Stimulated activated CD8-positive, alpha-beta memory T cell treated with anti-CD3 and anti-CD28 coated beads, Interleukin-15, amount 100 ng/mL, for 48 hours (primary cell): ENCODE measurements at regions not wholly inside any gene's neighbourhood (a gene's known extent, or its start where the extent isn't known, plus 50 kb on each side); places are given as distances from the start of the nearest gene placed in this dataset.

Experiments used
- DNase-seq, 2 donors: peaks; one replicate each; pipeline ENCODE4 v3.0.0-alpha.2; 2020; ENCODE audit warnings: low read depth in 2 of 2

- no peak for DNase-seq
Measured at GRCh38 chr13:76519685-76520084, 366.5 kb downstream of the KCTD12 start.

GRCh38 chr13:76516586-76516985 is 369.6 kb downstream of the KCTD12 start:
- no peak for DNase-seq

- DNase-seq = no peak
Measured at GRCh38 chr13:76516013-76516412, 370.2 kb downstream of the KCTD12 start.

DNA sequence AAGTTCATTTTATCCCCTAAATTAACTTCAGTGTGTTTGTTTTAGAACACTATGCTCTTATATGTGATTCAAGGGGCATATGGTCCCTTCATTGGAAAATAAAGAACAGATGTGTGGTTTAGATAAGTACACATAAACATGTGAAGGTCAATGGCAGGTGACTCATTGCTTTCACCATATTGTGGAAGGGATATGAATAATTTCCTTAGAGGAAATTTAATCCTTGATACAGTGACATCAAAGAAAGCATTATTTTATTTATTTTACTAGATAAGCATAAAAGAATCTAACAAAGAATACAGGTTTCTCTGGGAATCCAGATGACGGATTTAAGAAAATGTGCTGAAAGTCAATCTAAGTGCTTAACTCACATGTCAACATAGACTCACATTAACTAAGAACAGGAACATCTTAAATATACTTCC is 373.5 kb downstream of the KCTD12 start:
- DNase-seq = no peak

DNA sequence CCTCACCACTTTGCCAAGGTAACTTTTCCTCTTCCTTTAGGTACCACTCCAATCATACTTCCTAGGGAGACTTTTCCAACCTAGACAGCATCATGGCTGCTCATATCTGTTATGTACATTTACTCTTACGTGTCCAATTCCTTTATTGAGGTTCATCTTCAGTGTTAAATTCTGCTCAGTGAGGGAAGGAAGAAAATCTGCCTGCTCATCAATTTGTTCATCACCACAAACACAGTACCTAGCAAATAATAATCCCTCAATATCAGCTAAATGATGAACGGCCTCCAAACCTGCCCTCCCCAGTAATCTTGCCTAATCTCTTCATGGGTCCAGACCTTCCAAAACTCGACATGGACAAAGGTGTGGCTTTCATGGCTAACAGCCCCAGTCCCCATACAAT is 380.8 kb downstream of the KCTD12 start:
- DNase-seq = no peak

DNA sequence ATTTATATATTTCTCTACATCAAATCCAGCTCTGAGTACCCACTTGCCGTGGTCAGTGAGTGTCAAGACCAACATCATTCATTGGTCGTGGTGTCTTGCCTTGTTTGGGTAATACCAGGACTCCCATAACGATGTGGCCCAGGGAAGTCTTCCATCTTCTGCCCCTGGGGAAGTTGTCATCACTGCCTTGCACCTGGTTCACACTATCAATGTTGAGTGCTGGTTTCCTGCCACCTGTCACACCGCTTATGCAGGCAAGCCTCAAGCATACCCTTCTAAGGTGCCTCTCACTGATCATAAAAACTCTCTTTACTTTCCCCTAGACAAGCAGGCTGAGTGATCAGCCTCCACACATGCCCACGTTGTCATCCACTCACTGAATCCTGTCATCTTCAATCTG is 382.4 kb downstream of the KCTD12 start:
- no peak for DNase-seq

- no peak for DNase-seq
Measured at GRCh38 chr13:76503291-76503690, 382.9 kb downstream of the KCTD12 start.

- DNase-seq = no peak
Measured at GRCh38 chr13:76500894-76501293, 385.3 kb downstream of the KCTD12 start.

- DNase-seq = no peak
Measured at GRCh38 chr13:76499891-76500290, 386.3 kb downstream of the KCTD12 start.

DNA sequence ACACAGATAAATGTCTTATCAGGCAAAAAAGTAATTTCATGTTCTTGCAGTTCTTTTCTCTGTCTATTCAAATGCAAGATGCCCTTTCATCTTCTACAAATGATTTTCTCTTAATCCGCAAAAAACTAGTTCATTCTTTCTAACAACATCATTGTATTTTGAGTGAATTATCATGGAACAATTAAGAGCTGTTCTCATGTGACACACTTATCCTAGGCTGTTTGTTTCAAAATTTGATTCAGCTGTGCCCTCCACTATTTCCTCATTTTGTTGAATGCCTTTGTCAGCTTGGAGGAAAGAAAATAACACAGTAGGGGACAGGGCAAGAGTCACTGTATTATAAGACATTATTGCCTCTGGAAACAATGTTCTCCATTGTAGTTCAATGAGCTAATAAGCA is 396.9 kb downstream of the KCTD12 start:
- no peak for DNase-seq

DNA sequence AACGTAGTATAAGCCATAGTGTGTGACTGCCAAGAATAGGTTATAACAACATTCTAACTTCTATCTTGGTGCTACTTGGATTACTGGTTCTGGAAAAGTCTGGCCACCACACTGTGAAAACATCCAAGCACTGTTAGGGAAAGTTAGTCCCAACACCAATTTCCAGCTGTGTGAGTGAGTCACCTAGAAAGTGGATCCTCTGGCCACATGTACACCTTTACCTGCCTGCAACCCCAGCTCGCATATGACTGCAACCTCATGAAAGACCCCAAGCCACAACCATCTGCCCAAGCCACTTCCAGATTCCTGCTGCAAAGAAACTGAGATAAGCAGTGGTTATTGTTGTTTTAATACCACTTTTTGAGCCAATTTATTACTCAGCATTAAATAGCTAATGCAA is 404.5 kb downstream of the KCTD12 start:
- no peak for DNase-seq

DNA sequence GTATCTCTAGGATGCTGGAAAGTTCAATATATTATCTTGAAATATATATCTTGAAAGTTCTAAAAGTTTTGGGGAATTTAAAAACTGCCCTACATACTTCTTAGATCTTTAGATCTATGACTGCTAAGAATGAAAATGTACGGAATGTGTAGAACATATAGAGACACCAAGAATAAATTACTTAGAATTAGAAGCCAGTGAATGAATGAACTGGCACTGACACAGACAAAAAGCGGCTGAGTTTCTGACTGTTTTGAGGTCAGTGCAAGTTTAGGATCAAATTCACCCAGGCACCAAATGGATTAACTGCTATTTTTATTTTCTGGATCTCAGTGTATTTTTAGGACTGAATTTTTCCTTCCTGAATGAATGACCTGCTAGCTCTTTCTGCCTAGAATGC is 411.2 kb downstream of the KCTD12 start:
- no peak for DNase-seq

DNA sequence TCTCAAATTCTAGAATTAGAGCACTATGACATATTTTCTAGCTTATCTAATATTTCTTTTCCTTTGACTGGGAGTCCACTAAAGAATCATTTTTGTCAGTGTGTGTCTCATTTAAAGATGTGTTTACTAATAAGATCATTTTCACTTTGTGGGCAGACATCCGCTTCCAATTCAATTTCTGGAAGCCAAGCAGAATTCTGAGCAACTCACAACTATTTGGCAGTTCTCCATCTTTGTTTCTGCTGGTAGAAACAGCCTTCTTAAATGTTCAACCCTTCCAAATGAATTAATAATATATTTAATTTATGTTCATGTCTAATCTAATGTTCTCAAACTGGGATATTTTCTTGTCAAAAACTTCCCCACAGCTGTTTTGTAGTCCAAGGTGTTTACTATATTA is 411.8 kb downstream of the KCTD12 start:
- DNase-seq = no peak

DNA sequence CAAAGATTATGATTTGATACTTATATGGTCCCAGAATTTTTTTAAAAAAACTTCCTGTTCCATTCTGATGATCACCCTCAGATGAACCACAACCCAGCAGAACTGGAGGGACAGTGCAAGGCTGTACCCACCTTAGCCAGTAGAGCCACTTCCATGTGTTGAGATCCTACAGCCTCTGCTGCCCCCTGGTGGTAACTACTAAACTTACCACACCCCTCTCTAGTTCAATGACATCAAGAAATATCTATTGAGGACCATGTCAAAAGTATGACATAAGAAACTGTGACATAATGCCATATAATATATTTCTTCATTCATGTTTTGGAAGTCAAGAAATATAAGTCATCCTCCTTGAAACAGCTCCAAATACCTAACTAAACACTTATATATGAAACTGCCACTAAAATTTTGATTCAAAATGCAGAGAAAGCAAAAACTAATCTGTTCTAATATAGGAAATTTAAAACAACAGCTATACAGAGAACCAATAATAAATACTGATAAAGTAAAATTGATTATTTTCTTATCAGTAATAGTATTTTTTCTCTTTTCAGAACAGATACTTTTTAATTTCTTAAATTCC is 412.6 kb downstream of the KCTD12 start:
- peak; percentile 40 to 44 for DNase-seq

- no peak for DNase-seq
Measured at GRCh38 chr13:76472916-76473315, 413.3 kb downstream of the KCTD12 start.

- no peak for DNase-seq
Measured at GRCh38 chr13:76471486-76471885, 414.7 kb downstream of the KCTD12 start.

- DNase-seq = no peak
Measured at GRCh38 chr13:76470991-76471390, 415.2 kb downstream of the KCTD12 start.

GRCh38 chr13:76466043-76466442 is 420.2 kb downstream of the KCTD12 start:
- DNase-seq = no peak

DNA sequence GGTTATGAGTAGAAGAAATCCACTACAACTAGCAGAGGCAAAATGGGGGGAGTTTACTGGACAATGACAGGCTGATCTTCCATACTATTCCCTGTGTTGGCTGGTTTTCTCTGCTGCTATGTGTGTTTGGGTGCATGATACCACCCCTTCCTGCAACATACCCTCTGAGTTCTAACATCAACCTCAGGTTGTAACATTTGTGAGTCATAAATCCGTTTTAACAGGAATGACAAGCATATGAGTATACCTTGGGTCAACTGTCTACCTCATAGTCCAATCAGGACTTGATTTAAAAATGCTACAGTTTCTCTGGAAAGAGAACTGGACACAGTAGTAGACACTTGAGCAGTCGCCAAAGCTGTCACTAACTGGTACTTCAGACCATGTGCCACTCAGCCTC is 422.9 kb downstream of the KCTD12 start:
- DNase-seq = no peak

DNA sequence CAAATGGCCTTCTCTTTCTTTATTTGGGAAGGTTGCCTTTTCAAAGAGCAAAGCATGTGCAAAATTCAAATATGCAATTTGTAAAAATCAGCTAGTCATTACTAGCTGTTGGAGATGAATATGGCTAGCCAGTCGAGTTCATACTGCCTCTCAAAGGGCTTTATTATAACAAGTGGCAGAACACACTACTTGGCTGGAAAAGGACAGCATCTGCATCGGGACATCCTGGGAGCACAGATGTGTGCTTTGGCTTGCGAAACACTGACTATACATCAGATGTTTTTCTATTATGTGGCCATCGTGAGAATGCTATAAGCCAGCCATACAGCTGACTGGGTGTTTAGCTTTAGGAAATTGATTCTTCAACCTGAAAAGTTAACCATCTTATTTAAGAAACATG is 424.2 kb downstream of the KCTD12 start:
- no peak for DNase-seq

DNA sequence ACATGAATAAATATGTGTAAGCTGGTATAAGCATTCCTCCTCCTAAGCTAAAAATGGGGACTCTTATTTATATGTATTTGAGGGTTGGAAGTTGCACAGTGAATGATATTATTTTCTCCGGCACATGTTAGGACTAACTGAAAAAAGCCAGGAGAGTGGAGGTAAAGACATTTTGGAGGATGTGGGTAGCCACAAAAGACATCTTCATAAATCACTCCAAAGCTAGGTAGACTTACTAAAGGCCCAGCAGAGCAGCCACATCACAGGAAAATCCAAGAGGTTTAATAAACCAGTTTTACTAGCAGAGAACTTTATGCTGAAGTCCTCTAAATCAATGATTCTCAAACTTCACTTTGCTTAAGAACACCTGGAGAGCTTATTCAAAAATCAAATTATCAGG is 424.7 kb downstream of the KCTD12 start:
- DNase-seq = no peak

GRCh38 chr13:76459863-76460262 is 426.3 kb downstream of the KCTD12 start:
- DNase-seq = no peak

GRCh38 chr13:76455960-76456359 is 430.2 kb downstream of the KCTD12 start:
- DNase-seq = no peak

DNA sequence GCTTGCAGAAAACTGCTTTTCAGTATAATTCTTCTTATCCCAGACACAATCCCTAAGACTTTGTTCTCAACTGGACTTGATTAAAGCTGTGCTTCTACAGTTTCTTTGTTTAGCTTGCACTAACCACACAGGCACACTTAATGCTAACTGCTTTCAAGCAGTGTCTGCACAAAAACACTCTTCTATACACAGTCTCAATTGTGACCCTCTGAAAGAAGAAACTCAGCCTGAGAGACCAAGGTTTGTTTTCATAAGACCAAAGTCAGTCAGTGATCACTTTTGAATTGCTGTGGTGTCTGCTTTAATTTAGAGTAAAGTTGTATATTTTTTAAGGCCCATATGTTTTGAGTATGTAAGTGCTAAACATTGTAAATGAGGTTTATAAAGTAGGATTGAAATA is 431.2 kb downstream of the KCTD12 start:
- no peak for DNase-seq

- no peak for DNase-seq
Measured at GRCh38 chr13:76449716-76450115, 436.5 kb downstream of the KCTD12 start.
